HG03060 (cell line): ENCODE measurements at regions not wholly inside any gene's neighbourhood (a gene's known extent, or its start where the extent isn't known, plus 50 kb on each side); places are given as distances from the start of the nearest gene placed in this dataset.

Experiments
- ATAC-seq: cut with Tn5 transposase; IDR thresholded peaks from one replicate; pipeline ENCODE4 v1.9.1; 2021; ENCODE audit warnings: low read depth, moderate number of reproducible peaks; ENCODE audit not compliant: unreplicated experiment

DNA sequence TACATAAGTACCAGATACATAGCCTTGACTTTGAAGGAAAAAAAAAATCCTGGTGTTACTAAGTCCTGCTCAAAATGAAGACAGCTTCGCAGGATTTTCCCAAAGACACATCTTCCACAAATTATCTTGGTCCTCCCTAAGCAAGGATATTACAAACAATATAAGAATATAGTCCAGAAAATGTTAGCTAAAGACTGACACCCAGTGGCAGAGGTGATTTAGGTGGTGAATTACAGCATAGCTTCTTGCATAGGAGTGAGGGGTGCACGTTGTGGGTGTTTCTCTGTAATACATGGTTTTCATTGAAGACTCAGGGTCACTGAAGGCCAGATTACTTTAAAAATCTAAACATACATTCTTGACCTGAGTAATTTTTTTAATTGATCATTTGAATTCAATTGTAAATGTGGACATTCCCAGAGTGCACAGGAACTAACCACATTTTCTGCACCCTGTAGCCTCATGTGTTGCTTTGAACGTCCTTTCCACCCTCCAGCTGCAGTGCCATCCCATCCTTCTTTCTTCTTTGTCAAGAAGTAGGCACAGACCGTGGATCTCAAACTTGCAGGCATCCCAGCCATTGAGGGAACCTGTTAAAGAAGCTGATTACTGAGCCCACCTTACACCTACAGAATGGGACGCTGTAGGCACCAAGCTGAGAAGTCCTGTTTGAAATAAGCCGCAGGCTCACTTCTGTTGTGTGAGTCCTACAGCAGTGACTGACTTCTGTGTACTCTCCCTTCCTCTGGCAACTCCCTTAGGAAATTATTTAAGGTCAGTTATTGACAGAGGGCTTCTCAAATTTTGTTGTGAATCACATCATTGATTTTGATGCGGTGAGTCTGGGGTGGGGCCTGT lies 102.6 kb downstream of the PERP start:
- no peak for ATAC-seq

DNA sequence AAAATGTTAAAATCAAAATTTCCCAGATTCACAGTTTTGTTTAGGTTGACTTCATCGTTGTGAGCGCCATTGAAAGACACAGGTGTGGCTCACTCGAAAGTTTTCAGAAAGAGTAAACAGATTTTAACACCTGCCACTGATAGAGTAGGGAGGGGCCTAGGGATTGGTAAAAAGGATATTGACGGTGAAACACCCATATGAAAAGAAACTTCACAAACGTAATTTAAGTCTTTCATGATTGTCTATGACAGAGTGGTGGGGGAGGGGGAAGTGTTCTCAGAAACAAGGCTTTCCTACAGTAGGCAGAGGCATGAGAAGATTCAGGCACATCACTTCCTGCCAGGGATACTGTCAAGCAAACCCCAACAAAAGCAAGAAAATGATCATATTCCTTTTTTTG lies 101.4 kb downstream of the PERP start:
- ATAC-seq = no peak

DNA sequence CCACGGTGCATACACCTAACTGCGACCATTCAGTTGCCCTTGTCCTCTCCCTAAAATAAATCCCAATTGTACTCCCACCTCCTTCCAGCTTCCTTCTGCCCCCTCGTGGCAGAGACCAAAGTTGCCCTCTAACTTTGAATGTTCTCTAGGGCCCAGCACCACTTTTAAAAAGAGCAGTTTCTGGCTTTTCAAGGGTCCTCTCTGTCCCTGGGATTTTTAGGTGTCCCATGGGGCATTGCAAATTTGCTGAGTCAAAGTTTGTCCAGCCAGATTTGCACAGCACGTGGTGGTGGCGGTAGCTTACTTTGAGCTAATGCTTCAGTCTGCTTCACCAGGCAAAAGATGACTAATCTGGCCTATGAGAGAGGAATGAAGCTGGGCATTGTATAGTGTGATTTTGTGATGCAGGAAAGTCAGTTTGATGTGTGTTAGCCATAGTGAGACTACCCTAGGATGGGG lies 100.2 kb downstream of the PERP start:
- ATAC-seq = no peak

DNA sequence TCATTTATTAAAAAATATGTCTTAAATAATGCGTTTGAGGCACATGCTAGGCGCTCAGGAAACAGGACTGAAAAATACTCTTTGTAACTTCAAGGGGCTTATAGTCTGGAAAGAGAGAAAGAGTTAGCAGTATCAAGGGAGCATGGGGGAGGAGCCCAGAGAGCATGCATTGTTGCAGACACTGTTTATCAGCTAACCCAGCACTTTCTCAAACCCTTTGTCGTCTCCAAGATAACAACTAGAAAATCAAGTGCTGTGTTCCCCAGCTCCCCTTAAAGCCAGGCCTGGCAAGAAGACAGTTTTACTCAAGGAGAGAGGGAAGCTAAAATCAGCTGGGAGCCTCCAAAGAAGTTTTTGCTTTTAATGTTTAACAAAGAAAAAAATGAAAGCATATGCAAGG lies 98.4 kb downstream of the PERP start:
- no peak for ATAC-seq

DNA sequence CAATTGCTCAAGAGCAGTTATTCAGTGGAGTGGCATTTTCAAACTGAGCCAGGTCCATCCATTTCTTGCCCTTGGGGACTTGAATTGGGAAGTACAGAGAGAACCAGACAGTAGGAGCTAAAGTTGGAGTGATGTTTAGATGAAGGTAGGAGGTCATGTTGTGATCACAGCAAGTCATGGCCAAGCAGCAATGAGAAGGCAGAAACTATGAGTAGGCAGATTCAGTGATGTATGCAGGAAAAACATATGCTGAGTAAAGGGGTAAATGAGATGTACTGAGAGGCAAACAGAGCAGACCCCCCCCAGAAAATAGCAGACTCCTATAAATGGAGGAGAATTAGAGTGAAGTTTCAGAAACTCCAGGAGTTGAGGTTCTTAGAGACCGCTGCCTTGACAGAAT lies 95.8 kb downstream of the PERP start:
- ATAC-seq = no peak

DNA sequence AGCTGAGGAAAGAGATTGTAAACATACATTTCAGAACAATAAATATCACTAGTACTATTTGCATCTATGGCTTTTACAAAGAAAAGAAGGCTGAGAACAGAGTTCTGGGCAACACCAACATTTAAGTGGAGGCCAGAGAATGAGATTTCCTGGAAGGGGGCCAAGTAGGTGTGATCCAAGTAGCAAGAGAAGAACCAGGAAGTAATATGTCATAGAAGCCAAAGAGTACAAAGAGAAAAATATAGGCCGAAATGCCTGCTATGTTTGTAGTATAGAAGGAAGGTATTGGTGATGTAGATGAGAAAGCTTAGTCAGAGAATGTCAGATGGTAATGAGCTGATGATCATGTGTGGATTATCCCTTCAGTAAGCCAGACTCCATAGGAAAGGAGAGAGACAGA lies 94.5 kb downstream of the PERP start:
- ATAC-seq = no peak

DNA sequence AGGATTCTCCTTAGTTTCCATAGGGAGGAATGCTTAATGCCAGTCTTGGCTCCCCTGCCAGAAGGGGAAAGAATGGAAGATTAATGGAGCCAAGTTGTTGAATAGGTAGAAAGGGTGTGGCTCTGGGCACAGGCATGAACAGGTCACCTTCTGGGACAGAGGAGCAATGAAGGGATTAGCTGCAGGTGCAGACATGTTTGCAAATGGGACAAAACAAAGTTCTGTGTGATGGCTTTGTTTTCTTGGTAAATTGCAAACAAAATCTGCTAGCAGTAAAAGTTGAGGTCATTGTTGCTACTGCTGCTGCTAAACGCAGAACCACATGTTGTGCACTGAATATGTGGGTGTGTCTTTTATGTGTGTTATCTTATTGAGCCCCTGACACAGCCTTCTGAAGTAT lies 93.3 kb downstream of the PERP start:
- no peak for ATAC-seq

DNA sequence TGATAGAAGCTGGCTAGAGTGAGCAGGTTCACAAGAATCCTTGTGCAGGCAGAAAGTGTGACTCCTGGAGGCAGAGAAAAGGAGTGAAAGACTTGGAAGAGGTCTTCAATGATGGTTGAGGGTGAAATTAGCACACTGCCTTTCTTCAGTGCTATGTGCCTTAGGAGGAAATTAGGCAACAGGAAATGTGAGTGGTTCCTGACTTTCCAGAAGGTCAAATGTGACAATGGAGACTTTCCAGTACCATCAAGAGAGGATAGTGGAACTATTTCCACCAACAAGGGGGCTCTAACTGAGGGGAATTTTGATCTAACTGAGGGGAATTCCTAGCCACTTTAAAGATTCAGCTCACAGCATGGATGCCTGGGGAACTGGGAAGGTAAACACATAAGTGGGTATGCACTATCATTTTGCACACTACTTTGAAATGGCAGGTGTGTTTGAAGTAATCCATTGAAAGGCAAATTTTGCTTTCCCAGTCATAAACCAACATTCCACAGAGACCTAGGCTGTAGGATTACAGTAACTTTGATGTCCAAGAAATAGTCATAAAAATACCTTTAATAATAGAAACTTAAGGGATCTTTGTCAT lies 90.0 kb downstream of the PERP start:
- ATAC-seq = no peak

DNA sequence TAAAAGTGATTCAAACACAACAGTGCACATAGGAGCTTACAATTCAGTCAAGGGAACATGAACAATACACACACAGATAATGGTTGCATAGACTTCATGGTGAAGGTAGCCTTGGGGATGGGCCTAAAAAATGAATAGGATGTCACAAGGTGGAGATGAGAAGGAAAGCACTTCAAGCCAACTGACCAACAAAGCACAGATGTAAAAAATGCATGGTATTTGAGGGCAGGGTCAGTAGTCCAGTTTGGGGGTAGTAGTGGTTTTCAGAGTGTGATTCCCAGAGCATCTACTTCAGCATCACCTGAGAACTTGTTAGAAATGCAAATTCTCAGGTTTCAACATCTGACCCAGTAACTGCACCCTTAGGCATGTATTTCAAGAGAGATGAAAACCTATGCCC lies 88.9 kb downstream of the PERP start:
- no peak for ATAC-seq

DNA sequence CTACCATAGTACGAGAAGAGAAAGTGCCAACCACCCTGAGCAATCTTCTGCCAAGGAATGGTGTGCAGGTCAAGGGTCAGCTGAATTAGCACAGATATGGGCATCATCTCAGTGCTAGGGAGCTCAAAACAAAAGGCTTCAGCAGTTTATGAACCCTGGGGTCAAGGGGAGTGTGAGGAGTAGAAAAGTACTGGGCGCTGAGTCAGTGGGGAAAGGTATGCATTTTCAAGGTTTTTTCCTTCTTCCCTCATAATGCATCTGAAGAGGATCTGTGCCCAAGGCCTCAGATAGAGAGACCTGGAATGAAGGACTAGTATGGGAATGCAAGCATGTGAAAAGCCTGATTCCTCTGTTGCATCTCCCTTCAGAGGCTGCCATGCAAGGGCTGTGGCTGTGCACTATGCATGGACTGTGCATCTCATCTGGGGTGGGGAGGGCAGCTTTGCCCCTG lies 81.7 kb downstream of the PERP start:
- ATAC-seq = no peak

DNA sequence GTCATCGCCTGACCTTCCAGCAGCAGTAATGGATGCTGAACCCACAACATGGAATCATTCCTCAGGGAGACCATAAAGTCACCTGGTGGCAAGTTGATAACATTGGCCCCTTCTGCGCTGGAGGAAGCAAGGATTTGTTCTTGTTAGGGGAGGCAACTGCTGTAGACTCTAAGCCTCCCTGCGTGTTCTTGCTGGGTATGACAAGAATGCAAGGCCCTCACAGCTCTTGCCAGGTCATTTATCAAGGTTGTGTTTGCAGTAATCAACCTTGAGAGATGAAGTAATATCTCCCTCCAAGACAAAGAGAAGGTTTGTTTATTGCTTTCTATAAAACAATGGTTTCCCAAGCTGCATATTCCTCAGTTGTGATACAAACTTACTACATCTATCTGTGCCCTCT lies 80.9 kb downstream of the PERP start:
- no peak for ATAC-seq

DNA sequence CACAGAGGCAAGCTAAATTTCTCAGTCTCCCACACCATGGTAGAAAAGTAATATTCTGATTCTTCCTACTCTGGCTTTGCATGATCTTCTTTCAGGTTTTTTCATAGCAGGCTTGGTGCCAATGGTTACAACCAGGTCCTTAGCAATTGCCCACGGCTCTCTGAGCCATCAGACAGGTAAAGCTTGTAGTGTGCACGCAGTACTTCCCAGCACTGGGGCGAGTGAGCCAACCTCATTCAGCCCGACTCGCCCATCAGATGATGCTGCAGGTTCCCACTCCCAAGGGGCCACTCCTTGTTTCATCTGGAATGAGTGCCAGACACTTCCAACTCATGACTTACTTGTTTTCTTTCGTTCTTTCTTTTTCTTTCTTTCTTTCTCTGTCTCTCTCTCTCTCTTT lies 78.3 kb downstream of the PERP start:
- ATAC-seq = no peak

DNA sequence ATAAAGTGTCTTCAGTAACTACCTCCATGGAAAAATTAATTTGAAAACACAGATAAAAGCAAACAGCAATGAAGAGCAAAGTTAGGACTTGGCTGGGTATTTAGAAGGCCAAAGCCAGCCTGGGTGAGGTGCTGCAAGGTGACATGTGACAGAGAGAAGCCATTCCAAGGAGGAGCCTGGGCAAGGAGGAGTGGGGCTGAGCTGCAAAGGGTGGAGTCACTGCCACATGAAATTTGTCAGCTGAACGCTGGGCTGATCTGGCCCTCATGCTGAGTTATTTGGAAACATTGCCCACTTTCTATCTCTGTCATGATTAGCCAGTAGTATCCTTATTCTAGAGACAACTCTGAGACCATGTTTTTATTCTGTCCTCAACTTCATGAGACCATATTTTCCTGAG lies 76.3 kb downstream of the PERP start:
- ATAC-seq = no peak

DNA sequence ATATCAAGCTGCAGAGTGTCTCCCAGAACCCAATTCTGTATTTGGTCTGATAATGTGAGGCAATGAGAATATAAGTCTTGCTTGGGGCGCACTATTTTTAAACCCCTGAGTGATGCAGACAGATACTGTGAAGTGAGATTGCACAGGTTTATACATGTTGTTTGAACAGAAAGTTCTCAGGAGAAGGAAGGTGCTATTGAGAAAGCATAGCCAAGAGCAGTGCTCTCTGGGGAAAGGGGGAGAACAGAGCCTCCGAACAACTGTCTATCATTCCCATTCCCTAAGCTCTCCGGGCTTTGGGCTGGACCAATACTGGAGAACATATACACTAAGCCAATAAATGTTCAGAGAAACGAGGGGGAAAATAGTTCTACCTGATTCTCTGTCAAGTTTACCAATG lies 75.8 kb downstream of the PERP start:
- ATAC-seq = no peak

DNA sequence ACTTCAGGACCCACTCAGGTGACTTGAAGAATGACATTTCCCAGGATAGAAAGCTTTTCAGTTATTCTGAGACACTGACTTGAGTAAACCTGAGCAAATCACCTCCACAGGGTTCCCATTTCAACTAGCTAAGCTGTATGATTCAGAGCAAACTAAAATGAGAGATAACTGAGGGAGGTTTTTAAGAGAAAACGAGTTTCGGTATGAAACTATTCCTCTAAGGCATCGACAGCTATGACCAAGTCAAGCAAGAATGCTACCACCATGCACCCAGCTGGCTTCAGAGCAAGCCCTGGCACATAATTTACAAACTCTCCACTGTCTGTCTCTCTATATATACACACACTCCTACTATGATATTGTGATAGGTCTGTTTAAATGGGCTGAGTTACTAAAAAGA lies 75.4 kb downstream of the PERP start:
- no peak for ATAC-seq

DNA sequence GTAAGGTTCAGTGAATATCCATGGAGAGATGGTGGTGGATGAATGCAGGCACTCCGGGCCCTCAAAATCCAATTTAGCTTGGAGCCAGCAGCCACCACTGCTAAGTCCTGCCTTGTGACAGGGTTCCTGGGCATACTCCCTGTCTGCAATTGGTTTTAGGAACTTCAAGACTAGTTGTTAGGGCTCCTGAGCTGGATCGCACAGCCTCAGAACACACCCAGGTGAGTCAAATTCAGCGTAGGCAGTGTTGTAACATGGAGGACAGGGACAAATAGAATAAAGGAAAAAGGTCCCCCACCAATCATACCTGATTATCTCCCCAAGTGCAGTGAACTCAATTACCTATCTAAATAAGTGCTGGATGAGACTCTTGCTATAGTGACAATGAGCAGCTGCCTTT lies 74.6 kb downstream of the PERP start:
- no peak for ATAC-seq

DNA sequence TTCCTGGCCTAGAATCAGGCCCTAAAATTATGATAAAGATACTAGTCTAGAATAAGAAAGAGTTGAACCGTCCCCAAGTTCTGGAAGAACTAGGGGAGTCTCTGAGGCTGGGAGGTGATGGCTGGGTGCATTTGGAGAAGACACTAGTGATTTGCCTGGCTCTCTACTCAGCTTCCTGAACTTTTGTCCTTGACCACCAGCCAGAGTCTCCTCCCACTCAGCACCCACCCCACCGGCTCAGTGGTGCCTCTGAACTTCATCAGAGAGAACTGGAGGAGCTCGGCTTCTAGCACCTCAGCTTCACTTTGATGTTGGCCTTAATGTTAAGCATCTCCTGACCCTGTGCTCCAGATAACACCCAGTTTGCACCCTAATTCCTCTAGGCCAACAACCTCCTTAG lies 73.0 kb downstream of the PERP start:
- ATAC-seq = no peak

DNA sequence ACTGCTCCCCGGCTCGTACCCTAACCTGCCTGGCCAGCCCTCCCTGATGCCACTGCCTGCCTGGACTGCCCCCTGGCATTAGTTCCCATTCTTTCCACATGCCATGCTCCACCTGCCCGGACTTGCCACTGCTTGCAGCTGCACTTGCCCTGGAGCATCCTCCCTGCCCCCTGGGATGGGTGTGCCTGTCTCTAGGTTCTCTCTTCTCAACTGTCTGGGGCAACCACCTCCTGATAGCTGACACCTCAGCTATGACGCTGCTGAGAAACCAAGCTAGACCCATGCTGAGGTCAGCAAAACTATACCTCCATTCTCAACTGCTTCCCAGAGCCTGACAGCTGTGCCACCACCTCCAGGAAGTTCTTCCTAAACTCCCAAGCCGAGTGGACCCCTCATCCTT lies 72.1 kb downstream of the PERP start:
- no peak for ATAC-seq

DNA sequence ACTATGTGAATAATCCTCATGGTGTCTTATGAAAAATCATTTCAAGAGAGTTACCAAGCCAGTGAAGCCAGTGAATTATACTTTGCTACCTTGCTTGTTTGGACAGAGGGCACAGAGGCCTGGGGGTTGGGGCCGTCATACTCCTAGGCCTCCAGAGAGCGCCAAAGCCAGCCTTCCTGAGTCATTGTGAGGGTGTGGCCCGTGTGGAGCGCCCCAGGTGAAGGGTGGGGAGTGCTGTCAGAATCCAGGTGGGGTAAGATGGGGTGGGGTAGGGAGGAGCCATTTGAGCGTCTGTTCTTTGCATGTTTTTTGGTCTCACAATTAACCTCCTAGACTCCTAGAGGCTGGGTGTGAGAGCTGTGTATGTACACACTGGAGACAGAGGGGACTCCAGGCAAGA lies 71.1 kb downstream of the PERP start:
- ATAC-seq = no peak

DNA sequence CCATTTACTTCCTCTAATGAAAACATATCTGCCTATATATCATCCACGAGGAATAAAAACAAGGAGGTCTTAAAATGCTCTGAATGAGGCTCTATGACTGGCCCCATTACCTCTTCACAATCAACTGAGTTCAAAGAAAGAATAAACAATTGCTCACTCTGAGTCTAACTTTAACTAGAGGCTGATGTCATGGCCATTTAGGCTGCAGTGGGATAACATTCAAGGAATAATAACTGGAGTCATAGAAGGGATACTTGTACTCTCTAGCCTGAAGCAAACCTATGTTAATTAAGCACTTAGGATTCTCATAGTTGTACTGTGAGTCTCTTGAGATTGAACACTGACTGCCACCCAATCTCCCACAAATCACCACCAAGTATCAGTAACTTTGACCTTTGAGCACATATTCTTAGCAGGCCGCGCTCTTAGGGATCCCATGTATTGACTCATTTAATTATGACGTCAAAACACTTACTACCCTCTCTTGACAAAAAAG lies 70.2 kb downstream of the PERP start:
- ATAC-seq = no peak

DNA sequence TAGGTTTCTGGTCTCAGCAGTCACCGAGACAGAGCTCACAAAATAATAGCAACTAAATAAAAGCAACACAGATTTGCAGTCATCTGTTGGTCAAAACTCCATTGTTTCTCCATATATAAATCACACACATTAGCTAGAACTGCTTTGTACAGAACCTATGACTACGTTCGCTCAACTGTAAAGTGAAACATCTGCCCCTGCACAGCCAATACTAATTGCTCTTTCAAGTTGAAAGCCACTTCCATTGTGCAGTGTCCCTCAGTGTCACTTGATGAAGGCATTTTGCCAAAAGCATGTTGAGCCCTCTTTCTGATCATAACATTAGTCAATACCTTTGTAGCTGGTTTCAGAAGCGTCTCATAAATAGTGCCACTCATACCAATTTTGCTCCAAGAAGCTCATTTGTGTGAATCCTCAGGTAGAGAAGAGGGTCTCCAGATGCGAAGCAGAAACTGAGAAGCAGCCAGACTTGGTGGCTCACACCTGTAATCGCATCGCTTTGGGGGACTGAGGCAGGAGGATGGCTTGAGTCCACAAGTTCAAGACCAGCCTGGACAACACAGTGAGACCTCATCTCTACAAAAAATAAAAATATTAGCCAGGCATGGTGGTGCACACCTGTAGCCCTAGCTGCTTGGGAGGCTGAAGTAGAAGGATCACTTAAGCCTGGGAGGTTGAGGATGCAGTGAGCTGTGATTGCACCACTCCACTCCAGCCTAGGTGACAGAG lies 68.9 kb downstream of the PERP start:
- no peak for ATAC-seq
